Hippocampal formation (tissue), 2 donors: ENCODE measurements at regions not wholly inside any gene's neighbourhood (a gene's known extent, or its start where the extent isn't known, plus 50 kb on each side); places are given as distances from the start of the nearest gene placed in this dataset.

ENCODE experiments used
- DNase-seq, 2 donors: peaks; one replicate each; lab custom pipeline; 2025; lab: John Stamatoyannopoulos, UW

DNA sequence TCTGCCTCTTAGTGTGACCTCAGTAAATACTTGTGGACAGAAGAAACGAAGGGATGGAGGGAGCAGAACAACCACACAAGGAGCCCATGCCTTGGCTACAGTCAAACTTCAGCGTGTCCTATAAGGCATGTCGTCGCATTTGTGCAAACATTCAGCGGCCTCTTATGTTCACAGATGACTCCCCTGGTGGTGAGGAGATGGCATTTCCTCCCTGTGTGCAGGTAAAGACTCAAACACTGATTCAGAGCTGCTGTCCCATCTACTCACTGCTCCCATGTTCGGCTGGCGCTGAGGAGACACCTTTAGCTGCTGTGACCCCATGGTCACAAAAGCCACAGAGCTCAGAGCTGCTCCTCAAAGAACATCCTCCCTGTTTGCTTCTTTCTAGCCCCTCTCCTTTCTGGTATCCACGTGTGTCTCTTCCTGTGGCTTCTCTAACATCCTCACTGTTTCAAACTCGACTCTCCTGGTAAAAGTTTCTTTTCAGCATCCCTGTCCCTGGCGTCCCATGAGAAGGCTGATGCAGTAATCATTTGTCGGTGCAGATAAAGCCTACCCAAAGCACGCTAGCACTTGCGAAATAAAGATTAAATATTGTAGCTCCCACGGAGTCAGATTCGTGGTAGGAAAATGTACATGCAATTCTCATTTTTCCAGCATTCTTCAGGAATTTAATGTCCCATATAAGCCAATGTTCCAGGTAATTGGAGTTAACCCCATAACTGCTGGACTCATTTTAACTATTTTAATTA, 124.9 kb upstream of the NEBL start:
- DNase-seq, result no peak

- DNase-seq, result no peak
Measured at GRCh38 chr10:21021231-21021630, 124.1 kb upstream of the NEBL start.

- DNase-seq, result no peak
Measured at GRCh38 chr10:21020545-21020944, 123.4 kb upstream of the NEBL start.

GRCh38 chr10:21019436-21019835, 122.3 kb upstream of the NEBL start:
- DNase-seq, result no peak

DNA sequence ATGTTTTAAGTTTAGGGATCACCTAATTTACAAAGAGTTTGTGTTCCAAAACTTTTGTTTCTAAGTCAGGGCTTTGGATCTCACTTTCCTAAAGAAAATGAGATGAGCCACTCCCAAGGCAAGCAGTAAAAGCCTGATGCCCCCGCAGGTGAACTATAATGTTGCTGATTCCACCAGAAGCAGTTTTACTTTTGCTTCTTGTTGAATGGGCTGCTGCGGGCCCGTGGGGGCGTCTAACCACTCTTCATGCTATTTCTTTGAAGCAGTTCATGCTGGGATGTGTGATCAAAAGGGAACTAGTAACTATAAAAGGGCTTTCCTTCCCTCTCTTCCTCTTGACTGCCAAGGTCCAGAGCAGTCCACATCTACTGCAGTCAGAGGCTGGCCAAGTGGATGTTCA, 118.7 kb upstream of the NEBL start:
- DNase-seq, result no peak

- DNase-seq, result no peak
Measured at GRCh38 chr10:21014141-21014540, 117.0 kb upstream of the NEBL start.

DNA sequence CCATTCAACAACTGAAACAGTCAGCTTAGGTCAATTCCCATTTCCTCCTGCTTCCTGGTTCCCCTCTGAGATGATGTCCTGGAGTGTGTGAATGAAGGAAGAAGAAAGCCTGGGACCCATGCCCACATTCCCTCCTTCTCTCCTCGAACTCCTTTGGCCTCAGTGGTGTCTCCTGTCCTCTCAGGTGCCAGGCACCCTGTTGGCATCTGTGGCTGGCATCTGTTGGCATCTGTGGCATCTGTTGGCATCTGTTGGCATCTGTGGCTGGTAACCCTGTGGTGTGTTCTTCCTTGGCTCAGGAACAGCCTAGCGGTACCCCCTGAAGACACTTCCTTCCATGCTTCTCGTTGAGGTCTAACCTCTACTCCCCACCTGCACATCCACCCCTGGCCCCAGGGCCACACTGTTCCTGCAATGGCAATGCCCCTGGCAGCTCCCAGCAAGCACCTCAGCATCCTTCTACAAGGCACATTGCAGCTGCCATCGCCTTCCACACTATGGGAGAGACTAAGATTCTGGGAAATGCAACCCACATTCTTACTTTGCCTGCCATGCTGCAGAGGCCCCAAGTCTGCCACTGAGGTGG, 114.4 kb upstream of the NEBL start:
- no peak for DNase-seq

- DNase-seq, result no peak
Measured at GRCh38 chr10:21010615-21011014, 113.5 kb upstream of the NEBL start.

DNA sequence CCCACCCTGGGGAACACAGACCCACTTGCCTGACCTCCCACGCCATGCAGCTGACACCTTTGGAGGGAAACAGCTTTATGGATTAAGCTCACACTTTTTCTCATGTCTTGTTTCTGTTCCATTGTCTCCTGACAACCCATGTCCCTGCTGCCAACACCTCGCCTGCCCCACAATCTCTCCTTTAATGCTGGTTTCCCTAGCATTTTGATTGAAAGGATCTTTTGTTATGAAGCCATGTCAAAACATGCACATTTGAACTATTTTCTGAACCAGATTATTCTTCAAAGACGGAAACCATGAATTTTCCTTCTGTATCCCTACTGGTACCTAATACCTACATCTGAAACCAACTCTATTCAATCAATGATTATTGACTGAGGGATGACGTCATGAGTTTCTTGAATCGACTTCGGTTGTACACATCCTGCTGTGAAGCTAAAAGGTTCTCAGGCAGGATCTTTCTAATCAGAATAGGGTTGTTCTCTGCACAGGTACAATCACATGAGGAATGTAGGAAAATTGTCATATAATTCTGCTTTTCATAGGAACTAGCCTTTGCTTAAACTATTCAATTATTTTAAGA, 106.2 kb upstream of the NEBL start:
- DNase-seq, result no peak

DNA sequence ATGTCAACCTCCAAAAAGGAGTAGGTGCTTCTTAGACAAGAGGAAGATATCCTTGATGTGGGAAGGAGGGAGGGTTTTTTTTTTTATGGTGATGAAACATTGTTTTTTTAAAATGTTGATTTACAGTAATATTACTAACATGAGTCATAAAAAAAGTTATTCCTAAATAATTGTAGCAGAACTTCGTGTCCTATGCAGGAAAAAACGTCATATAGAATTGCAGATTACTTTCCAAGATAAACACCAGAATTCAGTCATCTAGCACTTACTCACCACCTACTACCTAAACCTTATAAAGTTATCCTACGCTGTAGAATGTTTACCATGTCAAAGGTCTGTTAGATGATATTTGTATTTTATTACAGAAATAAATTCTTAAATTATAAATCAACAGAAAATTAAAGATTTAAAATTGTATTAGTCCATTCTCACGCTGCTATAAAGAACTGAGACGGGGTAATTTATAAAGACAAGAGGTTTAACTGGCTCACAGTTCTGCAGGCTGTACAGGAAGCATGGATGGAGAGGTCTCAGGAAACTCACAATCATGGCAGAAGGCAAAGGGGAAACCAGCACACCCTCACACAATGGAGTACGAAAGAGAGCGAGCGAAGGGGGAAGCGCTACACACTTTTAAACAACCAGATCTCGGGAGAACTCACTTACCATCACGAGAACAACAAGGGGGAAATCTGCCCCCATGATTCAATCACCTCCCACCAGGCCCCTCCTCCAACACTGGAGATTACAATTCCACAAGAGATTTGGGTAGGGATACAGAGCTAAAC, 105.2 kb upstream of the NEBL start:
- no peak for DNase-seq

- DNase-seq, result no peak
Measured at GRCh38 chr10:20999699-21000098, 102.6 kb upstream of the NEBL start.

DNA sequence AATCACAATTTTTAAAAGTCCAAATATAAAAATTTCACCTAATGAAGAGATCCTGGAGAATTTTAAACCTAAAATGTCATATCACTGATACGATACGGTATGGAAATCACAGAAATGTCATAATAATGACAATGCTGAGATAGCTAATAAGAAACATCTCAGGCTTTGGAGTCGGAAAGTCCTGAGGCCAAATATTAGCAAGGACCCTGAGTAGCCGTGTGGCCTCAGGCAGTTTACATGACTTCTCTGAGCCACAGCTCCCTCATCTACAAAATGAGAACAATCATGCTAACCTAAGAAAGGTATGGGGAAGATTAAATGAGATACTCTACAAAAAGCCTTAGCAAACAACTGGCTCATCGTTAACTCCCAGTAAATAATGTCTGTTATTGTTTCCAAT, 100.9 kb upstream of the NEBL start:
- DNase-seq, result no peak

DNA sequence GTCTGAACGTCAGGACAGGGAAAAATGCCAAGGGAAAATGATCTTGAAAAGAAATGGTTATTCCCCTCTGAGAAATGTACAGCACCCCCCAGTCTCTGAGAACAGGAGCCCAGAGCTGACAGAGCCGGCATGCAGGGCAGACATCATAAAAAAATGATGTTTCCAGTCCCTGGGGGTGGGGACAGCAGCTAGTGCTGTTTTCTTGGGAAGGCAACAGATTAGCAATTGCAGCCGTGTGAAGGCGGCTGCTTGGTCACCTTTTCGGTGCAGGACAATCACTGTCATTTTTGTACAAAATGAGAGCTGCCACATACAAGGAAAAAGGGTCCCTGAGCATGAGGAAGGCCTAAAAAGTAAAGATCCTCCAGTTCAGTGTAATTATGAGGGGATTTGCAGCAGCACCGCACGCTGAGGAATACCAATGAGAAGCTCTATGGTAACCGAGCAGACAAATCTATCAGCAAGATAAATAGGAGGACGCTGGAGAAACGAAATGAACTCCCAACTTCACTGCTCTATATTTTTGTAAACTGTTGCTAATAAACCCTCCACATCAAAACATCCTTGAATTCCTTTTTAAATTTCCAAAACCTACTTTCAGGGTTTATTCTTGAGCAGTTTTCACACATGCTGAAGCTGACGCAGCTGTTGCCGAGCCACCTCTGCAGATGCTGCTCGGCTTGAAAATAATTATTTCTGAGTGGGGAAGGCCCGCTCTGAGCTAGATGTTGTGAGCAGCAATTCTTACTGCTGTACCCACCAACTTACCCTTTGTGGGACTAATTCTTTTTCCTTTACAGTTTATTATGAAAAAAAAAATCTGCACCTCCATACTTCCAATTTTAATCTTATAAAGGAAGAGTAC, 98.2 kb upstream of the NEBL start:
- DNase-seq, result no peak

DNA sequence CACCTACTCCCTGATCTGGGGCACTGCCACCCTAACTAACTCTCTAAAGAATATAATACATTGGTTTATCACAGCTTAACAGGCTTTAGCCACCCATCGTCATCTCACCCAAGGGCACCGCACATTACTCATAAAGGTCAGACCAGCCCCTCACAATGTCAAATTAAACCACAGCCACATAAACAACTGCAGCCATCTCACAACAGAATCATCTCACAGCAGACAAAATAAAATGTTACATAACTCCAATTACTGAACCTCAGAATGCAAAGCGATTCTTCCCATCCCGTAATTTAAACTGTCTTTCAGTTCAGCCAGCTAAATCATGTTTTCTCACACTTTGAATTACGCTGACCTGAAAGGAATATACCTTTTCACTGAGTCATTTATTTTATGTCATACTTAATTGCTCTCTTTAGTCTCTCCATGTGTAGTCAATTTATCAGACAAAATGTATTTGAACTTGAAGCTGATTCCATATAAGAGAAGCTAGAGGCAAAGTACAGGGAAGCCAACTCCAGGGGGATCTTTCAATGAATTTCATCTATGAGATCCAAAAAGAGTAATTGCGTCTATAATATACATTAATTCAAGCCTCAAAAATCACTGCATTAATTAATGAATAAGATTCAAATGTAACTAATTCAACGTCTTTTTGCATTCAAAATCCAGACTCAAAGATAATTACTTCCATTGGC, 96.9 kb upstream of the NEBL start:
- DNase-seq, result no peak

DNA sequence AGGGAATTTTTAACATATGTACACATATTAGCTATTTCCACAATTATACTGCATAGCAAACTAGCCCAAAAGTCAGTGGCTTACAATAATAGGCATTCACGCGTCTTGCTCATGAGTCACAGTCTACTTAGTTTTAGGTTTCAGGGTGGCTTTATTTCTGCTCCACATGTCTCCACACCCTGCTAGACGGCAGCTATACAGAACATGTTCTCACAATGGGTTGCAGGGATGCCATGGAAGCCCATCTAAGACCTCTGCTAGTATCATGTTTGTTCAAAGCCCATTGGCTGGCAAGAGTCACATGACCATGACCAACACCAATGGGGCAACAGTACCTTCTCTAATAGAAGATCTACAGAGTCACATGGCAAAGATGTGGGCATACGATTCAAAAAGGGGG, 96.3 kb upstream of the NEBL start:
- DNase-seq, result no peak

DNA sequence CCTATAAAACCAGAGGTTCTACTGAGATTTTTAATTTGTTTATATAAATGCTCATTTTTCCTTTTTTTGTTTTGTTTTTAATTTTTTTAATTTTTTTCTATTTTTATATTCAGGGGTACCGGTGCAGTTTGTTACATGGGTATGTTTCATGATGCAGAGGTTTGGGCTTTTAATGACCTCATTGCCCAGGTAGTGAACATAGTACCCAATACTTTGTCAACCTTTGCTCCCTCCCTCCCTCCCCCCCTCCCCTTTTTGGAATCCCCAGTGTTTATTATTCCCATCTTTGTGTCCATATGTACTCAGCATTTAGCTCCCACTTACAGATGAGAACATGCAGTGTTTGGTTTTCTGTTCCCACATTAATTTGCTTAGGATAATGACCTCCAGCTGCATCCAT, 94.4 kb upstream of the NEBL start:
- no peak for DNase-seq

DNA sequence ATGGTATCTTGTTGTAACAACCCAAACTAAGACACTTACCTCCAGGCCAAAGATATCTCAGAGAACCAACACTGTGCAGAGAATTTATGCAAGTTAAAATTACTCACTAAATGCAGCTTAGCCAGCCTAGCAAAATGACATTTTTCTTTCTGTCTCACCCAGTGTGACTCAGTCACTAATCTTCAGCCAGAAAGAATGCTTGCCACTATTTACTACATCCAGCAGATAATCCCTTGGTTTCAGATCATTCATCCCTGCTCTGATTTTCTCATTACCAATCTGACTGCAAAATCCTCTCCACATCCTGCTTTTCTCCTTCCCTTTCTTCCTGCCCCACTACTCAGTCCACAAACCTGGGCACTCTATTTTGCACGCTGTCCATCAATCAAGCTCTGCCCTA, 93.5 kb upstream of the NEBL start:
- no peak for DNase-seq

DNA sequence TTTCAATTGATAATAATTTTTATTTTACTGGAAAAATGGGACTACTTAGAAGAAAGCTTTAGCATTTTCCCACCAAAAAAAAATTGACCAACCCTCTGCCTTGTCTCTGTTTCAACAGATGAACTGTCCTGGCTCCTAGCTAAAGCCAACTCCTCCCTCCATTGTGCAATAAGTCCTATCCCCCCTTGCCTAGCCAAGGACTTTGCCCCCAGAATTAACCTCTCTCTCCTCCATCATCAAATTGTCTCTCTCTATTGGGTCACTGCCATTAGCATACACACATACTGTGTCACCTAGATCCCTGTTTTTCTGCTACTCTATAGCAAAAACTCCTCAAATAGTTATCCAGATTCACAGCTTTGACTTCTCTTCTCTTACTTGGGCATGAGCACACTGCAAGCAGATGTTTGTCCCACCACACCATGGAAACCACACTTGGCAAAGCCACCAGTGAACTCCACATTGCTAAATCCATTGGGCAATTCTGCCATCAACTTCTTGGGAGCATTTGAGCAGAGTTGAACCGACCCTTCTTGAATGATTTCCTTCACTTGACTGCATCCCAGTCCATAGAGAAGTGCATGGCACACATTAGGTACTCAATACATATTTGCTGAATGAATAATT, 91.4 kb upstream of the NEBL start:
- no peak for DNase-seq

DNA sequence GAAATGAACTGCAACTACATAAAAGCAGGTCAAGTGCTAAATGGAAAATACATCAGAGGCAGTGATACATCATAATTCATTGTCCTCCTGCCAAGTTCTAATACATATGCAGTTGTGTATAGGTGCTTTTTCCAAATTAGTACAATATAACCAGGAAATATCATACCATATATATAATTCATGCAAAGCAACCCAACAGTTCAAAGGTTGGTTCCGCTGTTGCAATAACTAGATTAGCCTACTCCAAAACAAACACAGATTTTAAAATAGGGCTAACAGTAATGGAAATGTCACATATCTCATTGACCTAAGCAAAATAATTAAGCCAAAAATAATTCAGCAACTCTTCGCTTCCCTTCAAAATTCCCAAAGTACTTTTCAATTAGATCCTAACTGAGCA, 88.9 kb upstream of the NEBL start:
- DNase-seq, result no peak

DNA sequence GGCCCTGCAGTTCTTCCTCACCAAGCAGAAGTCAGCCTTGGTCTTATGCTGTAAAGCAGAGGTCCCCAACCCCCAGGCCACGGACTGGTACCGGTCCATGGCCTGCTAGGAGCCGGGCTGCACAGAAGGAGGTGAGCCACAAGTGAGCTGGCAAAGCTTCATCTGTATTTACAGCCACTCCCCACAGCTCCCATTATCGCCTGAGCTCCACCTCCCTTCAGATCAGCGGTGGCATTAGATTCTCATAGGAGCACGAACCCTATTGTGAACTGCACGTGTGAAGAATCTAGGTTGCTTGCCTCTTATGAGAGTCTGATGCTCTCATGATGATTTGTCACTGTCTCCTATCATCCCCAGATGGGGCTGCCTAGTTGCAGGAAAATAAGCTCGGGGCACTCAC, 87.6 kb upstream of the NEBL start:
- DNase-seq, result no peak

DNA sequence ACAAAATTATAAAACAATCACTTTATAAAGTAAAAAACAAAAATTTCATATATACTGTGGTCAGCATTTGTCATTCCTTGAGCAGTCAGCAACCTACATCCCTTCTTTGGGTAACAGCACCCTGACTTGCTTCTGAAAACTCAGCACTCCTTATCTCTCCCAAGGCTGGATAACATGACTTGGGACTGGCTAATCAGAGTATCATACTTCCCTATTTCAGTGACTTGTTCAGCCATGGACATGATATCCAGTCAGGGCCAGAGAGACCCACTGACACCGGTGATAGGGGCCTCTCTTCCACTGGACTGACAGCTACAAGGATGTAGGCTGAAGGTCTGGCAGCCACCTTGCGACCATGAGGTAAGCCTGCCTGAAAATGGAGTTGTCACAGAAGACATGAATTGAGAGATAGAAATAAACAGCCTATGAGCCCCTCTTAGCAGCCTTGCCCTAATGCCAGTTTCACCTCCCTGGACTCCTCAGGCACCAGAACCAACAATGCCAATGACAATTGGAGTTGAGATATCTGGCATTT, 84.4 kb upstream of the NEBL start:
- DNase-seq, result no peak
